Tibial nerve (tissue), 4 donors: ENCODE measurements at regions not wholly inside any gene's neighbourhood (a gene's known extent, or its start where the extent isn't known, plus 50 kb on each side); places are given as distances from the start of the nearest gene placed in this dataset.

Experiments
- DNase-seq, 2 donors: peaks; one replicate each; pipeline ENCODE4 v3.0.0-alpha.2; 2019; ENCODE audit warnings: low spot score in 2 of 2
- H3K27ac ChIP-seq, 4 donors: fragments of 200-600 bp; sonication (generic) in 3 of 4; one replicate each; pipeline ENCODE4 v1.5.1; 2017 to 2019; ENCODE audit warnings: mild to moderate bottlenecking in 1 of 4
- H3K27me3 ChIP-seq, 2 donors: fragments of 200-600 bp; sonication (generic) in 1 of 2; one replicate each; pipeline versions ENCODE4 v1.5.1 to v1.6.0; 2017 to 2019
- H3K36me3 ChIP-seq, 3 donors: fragments of 200-600 bp; sonication (generic); one replicate each; pipeline ENCODE4 v1.5.1; 2018 to 2019
- H3K4me1 ChIP-seq, 4 donors: fragments of 200-600 bp; sonication (generic) in 3 of 4; one replicate each; pipeline ENCODE4 v1.5.1; 2017 to 2019
- H3K4me3 ChIP-seq, 4 donors: fragments of 200-600 bp; sonication (generic) in 3 of 4; one replicate each; pipeline ENCODE4 v1.5.1; 2017 to 2019; ENCODE audit warnings: mild to moderate bottlenecking in 1 of 4, moderate library complexity in 1 of 4
- H3K9me3 ChIP-seq, 4 donors: fragments of 200-600 bp; sonication (generic) in 3 of 4; one replicate each; pipeline ENCODE4 v1.5.1; 2017 to 2019
- CTCF ChIP-seq, 5 experiments: fragments of 200-600 bp in 3 of 5; fragments of 450-650 bp in 2 of 5; sonication (generic) in 3 of 5; IDR thresholded peaks; one replicate each; pipeline ENCODE4 v1.5.1; 2016 to 2019; ENCODE audit warnings: antibody characterized with exemption in 5 of 5, mild to moderate bottlenecking in 3 of 5, moderate library complexity in 2 of 5
- EP300 ChIP-seq, 2 donors: sonication (generic); formaldehyde crosslinking; IDR thresholded peaks; one replicate each; pipeline ENCODE4 v1.6.1; 2017; ENCODE audit warnings: antibody characterized with exemption in 2 of 2, mild to moderate bottlenecking in 1 of 2
- POLR2A ChIP-seq, 2 donors: fragments of 450-650 bp; IDR thresholded peaks; one replicate each; pipeline ENCODE4 v1.6.1; 2017; ENCODE audit warnings: antibody characterized with exemption in 2 of 2, mild to moderate bottlenecking in 2 of 2, moderate library complexity in 2 of 2
- WGBS, 2 donors: methylation state at CpG; one replicate each; pipeline ENCODE4 v1.1.5; 2018; 5-methylcytosine and 5-hydroxymethylcytosine counted together

GRCh38 chr12:107557589-107558100 is 128.0 kb upstream of the PWP1 start:
- Histone ChIP-seq H3K4me1 (no peaks in the 10 kb centered on the region), H3K9me3 (no peaks in the 10 kb centered on the region), H3K27me3 (no peaks in the 10 kb centered on the region), H3K36me3 (no peaks in the 10 kb centered on the region), H3K27ac (no peak overlapping the region), H3K4me3 (no peak overlapping the region)
- WGBS, 2 donors: 74 to 82% methylated on average over 4 of the region's 4 CpGs
- DNase-seq: no peak
- TF ChIP-seq EP300 (IDR thresholded peaks at IDR 0.05) (no peak), POLR2A (IDR thresholded peaks at IDR 0.05) (no peak), CTCF (IDR thresholded peaks at IDR 0.05) (no peak)

GRCh38 chr12:107558141-107558815 is 127.3 kb upstream of the PWP1 start:
- Histone ChIP-seq H3K4me3 (no peak overlapping the region), H3K27me3 (no peaks in the 10 kb centered on the region), H3K27ac (no peak overlapping the region), H3K36me3 (no peaks in the 10 kb centered on the region), H3K9me3 (no peaks in the 10 kb centered on the region), H3K4me1 (no peaks in the 10 kb centered on the region)
- 70 to 78% methylated on average over 8 to 9 of the region's 9 CpGs for WGBS, 2 donors
- TF ChIP-seq CTCF (IDR thresholded peaks at IDR 0.05) (no peak), POLR2A (IDR thresholded peaks at IDR 0.05) (no peak), EP300 (IDR thresholded peaks at IDR 0.05) (no peak)
- DNase-seq: no peak

GRCh38 chr12:107558816-107559382 is 126.7 kb upstream of the PWP1 start:
- TF ChIP-seq EP300 (IDR thresholded peaks at IDR 0.05): no peak
- no peak for TF ChIP-seq CTCF (IDR thresholded peaks at IDR 0.05)
- no peak for TF ChIP-seq POLR2A (IDR thresholded peaks at IDR 0.05)

GRCh38 chr12:107560165-107560898 is 125.3 kb upstream of the PWP1 start:
- no peaks in the 10 kb centered on the region for H3K36me3 ChIP-seq
- H3K4me3 ChIP-seq: no peak overlapping the region
- no peak overlapping the region for H3K27ac ChIP-seq
- H3K4me1 ChIP-seq: no peaks in the 10 kb centered on the region
- WGBS, 2 donors: 71 to 79% methylated on average over 7 of the region's 7 CpGs
- H3K9me3 ChIP-seq: no peaks in the 10 kb centered on the region
- TF ChIP-seq POLR2A (IDR thresholded peaks at IDR 0.05) (no peak), CTCF (IDR thresholded peaks at IDR 0.05) (no peak), EP300 (IDR thresholded peaks at IDR 0.05) (no peak)
- no peaks in the 10 kb centered on the region for H3K27me3 ChIP-seq
- no peak for DNase-seq

More at GRCh38 chr12:107558816-107559382, 126.7 kb upstream of the PWP1 start:
- Histone ChIP-seq H3K4me1 (no peaks in the 10 kb centered on the region), H3K27me3 (no peaks in the 10 kb centered on the region), H3K36me3 (no peaks in the 10 kb centered on the region), H3K9me3 (no peaks in the 10 kb centered on the region), H3K4me3 (no peak overlapping the region), H3K27ac (no peak overlapping the region)
- no peak for DNase-seq
- WGBS, 2 donors: 44 to 59% methylated on average over 5 of the region's 5 CpGs

- Histone ChIP-seq H3K27me3 (no peaks in the 10 kb centered on the region), H3K27ac (no peak overlapping the region)
Measured at GRCh38 chr12:107560899-107561285, 124.7 kb upstream of the PWP1 start.

More at GRCh38 chr12:107560899-107561285, 124.7 kb upstream of the PWP1 start:
- Histone ChIP-seq H3K9me3 (no peaks in the 10 kb centered on the region), H3K4me3 (no peak overlapping the region), H3K4me1 (no peaks in the 10 kb centered on the region), H3K36me3 (no peaks in the 10 kb centered on the region)
- no peak for DNase-seq
- 81 to 89% methylated on average over 4 of the region's 4 CpGs for WGBS, 2 donors
- TF ChIP-seq EP300 (IDR thresholded peaks at IDR 0.05): no peak
- no peak for TF ChIP-seq CTCF (IDR thresholded peaks at IDR 0.05)
- no peak for TF ChIP-seq POLR2A (IDR thresholded peaks at IDR 0.05)
